Ascending aorta (tissue), 2 donors: ENCODE measurements at regions not wholly inside any gene's neighbourhood (a gene's known extent, or its start where the extent isn't known, plus 50 kb on each side); places are given as distances from the start of the nearest gene placed in this dataset.

ENCODE experiments used
- DNase-seq, 2 donors: peaks; one replicate each; pipeline ENCODE4 v3.0.0-alpha.2; 2019; ENCODE audit warnings: low spot score in 2 of 2
- H3K27ac ChIP-seq, 2 donors: fragments of 200-600 bp; sonication (generic); one replicate each; pipeline ENCODE4 v1.5.1; 2016 to 2017; ENCODE audit warnings: mild to moderate bottlenecking in 1 of 2
- H3K27me3 ChIP-seq: fragments of 200-600 bp; sonication (generic); one replicate; pipeline ENCODE4 v1.5.1; 2017
- H3K36me3 ChIP-seq, 2 donors: fragments of 200-600 bp; sonication (generic); one replicate each; pipeline ENCODE4 v1.5.1; 2016
- H3K4me1 ChIP-seq, 2 donors: fragments of 200-600 bp; sonication (generic); one replicate each; pipeline ENCODE4 v1.5.1; 2016 to 2017; ENCODE audit warnings: mild to moderate bottlenecking in 1 of 2
- H3K4me3 ChIP-seq, 2 donors: fragments of 200-600 bp; sonication (generic); one replicate each; pipeline ENCODE4 v1.5.1; 2016 to 2017; ENCODE audit warnings: mild to moderate bottlenecking in 1 of 2
- H3K9me3 ChIP-seq, 2 donors: fragments of 200-600 bp; sonication (generic); one replicate each; pipeline ENCODE4 v1.5.1; 2016
- CTCF ChIP-seq, 3 experiments: fragments of 200-600 bp in 2 of 3; fragments of 450-650 bp in 1 of 3; sonication (generic) in 2 of 3; IDR thresholded peaks; one replicate each; pipeline ENCODE4 v1.5.1; 2016 to 2019; ENCODE audit warnings: antibody characterized with exemption in 3 of 3, mild to moderate bottlenecking in 1 of 3, moderate library complexity in 1 of 3
- intact Hi-C: fragments of 100-400 bp; cut with DNase I; formaldehyde crosslinking; loops from one replicate; pipeline ENCODE4 v1.15.1; 2023

- Histone ChIP-seq H3K27ac (no peak overlapping the region), H3K4me1 (no peaks in the 10 kb centered on the region), H3K36me3 (no peaks in the 10 kb centered on the region), H3K9me3 (no peaks in the 10 kb centered on the region), H3K27me3 (no peaks in the 10 kb centered on the region), H3K4me3 (no peak overlapping the region)
- TF ChIP-seq CTCF (IDR thresholded peaks at IDR 0.05): no peak
- peak in 1 of 2 donors; percentile 42 for DNase-seq
- intact Hi-C loops: no loop called here
Measured at GRCh38 chr2:8587920-8588830, 93.7 kb upstream of the ID2 start.

GRCh38 chr2:8588831-8589191 lies 93.0 kb upstream of the ID2 start:
- no peaks in the 10 kb centered on the region for H3K9me3 ChIP-seq
- DNase-seq: peak in 1 of 2 donors; percentile 44
- H3K4me1 ChIP-seq: no peaks in the 10 kb centered on the region
- intact Hi-C loops: no loop called here
- no peak overlapping the region for H3K4me3 ChIP-seq
- no peak overlapping the region for H3K27ac ChIP-seq
- no peak for TF ChIP-seq CTCF (IDR thresholded peaks at IDR 0.05)
- no peaks in the 10 kb centered on the region for H3K36me3 ChIP-seq
- no peaks in the 10 kb centered on the region for H3K27me3 ChIP-seq

GRCh38 chr2:8589721-8590120 lies 92.1 kb upstream of the ID2 start:
- Histone ChIP-seq H3K27ac (no peak overlapping the region), H3K27me3 (no peaks in the 10 kb centered on the region), H3K36me3 (no peaks in the 10 kb centered on the region), H3K9me3 (no peaks in the 10 kb centered on the region), H3K4me1 (peaks cover 0 to 4% of the 10 kb centered on the region in 2 donors), H3K4me3 (no peak overlapping the region)
- DNase-seq: no peak
- no peak for TF ChIP-seq CTCF (IDR thresholded peaks at IDR 0.05)
- intact Hi-C loops: no loop called here

- no peaks in the 10 kb centered on the region for H3K36me3 ChIP-seq
- intact Hi-C loops: no loop called here
- no peak for TF ChIP-seq CTCF (IDR thresholded peaks at IDR 0.05)
- DNase-seq: no peak
- H3K27ac ChIP-seq: no peak overlapping the region
- peaks cover 0 to 4% of the 10 kb centered on the region in 2 donors for H3K4me1 ChIP-seq
- H3K4me3 ChIP-seq: no peak overlapping the region
- H3K9me3 ChIP-seq: no peaks in the 10 kb centered on the region
- no peaks in the 10 kb centered on the region for H3K27me3 ChIP-seq
Measured at GRCh38 chr2:8590938-8591337, 90.9 kb upstream of the ID2 start.

- H3K4me1 ChIP-seq: peaks cover 0 to 4% of the 10 kb centered on the region in 2 donors
- H3K36me3 ChIP-seq: no peaks in the 10 kb centered on the region
- H3K27ac ChIP-seq: no peak overlapping the region
- no peak overlapping the region for H3K4me3 ChIP-seq
- intact Hi-C loops: no loop called here
- no peaks in the 10 kb centered on the region for H3K9me3 ChIP-seq
- peak in 1 of 2 donors; percentile 42 for DNase-seq
- TF ChIP-seq CTCF (IDR thresholded peaks at IDR 0.05): no peak
- no peaks in the 10 kb centered on the region for H3K27me3 ChIP-seq
Measured at GRCh38 chr2:8592736-8593135, 89.1 kb upstream of the ID2 start.
